ENCODE measurements at regions not wholly inside any gene's neighbourhood (a gene's known extent, or its start where the extent isn't known, plus 50 kb on each side); places are given as distances from the start of the nearest gene placed in this dataset.

DNA sequence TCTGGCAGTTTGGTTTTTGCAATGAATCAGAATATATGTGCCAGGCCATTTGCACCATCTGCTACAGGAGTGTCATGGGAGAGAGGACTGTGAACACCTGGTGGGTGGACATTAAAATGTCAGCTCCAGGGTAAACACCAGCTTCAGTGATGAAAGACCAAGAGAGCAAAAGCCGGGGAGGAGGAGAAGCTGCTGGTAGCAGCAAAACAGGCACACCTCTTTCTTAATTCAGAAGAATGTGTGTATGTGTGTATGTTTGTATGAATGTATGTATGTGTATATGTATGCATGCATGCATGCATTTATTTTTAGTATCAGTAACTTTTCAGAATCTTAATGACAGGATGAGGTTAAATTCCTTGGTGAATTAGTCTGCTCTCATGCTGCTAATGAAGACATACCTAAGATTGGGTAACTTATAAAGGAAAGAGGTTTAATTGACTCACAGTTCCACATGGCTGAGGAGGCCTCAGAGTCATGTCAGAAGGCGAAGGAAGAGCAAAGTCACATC lies 357.4 kb upstream of the PRICKLE1 start:
- H3K4me3 Mint-ChIP-seq: no peak overlapping the region

DNA sequence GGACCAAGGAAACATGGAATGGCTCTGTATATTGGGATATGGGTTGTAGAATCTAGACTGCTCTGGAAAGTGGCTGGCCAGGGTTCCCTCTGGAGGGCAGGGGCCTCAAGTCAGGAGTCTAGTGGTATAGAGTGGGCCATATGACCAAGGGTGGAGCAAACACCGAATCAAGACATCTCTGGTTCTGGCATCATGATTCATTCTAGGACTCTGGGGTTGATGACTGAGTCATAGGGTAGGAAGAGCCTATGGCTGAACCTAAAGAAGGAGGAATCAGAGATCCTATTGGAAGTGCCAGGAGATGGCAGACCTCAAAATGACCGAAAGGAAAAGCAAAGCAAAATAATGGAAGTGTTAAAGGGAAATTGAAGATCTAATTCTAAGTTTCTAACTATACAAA lies 356.4 kb upstream of the PRICKLE1 start:
- Mint-ChIP-seq H3K27me3 (no peaks in the 10 kb centered on the region), H3K9me3 (peaks cover 9 to 32% (median 23%) of the 10 kb centered on the region in 8 donors), H3K36me3 (no peaks in the 10 kb centered on the region), H3K27ac (no peak overlapping the region), H3K4me3 (no peak overlapping the region), H3K4me1 (no peaks in the 10 kb centered on the region)
- Histone ChIP-seq H3K36me3 (ENCODE audit: insufficient read depth, low read length) (no peaks in the 10 kb centered on the region), H3K27me3 (ENCODE audit: insufficient read depth, low read length) (no peaks in the 10 kb centered on the region), H3K4me1 (ENCODE audit: insufficient read depth, low read length) (no peaks in the 10 kb centered on the region), H3K27ac (ENCODE audit: low read depth, low read length) (no peak overlapping the region), H3K4me3 (ENCODE audit: low read length in 2 of 2) (no peak overlapping the region), H3K9me3 (ENCODE audit: control insufficient read depth in 1 of 2, low read length in 2 of 2) (no peaks in the 10 kb centered on the region)
- DNase-seq: no peak
- POLR2A ChIA-PET (ENCODE audit: partially characterized antibody): no interaction called here
- intact Hi-C loops (cut with micrococcal nuclease): no loop called here
- CTCF ChIA-PET (ENCODE audit: partially characterized antibody): interaction anchor here (0.7 kb wide), 1 partner anchor 1596 kb away, joined by 3 read pairs; no protein-coding TSS in a partner anchor

More for the DNA sequence above, 357.4 kb upstream of the PRICKLE1 start:
- ChIA-PET CTCF (ENCODE audit: partially characterized antibody) (interaction anchor here (0.7 kb wide), 1 partner anchor 1597 kb away, joined by 3 read pairs; no protein-coding TSS in a partner anchor), POLR2A (ENCODE audit: partially characterized antibody) (no interaction called here)
- no peaks in the 10 kb centered on the region for H3K36me3 ChIP-seq (ENCODE audit: insufficient read depth, low read length)
- H3K27ac ChIP-seq (ENCODE audit: low read depth, low read length): no peak overlapping the region
- no peak for DNase-seq
- H3K27ac Mint-ChIP-seq: no peak overlapping the region
- H3K4me1 ChIP-seq (ENCODE audit: insufficient read depth, low read length): no peaks in the 10 kb centered on the region
- intact Hi-C loops (cut with micrococcal nuclease): no loop called here
- H3K36me3 Mint-ChIP-seq: no peaks in the 10 kb centered on the region
- H3K9me3 ChIP-seq (ENCODE audit: control insufficient read depth in 1 of 2, low read length in 2 of 2): no peaks in the 10 kb centered on the region
- H3K27me3 ChIP-seq (ENCODE audit: insufficient read depth, low read length): no peaks in the 10 kb centered on the region
- H3K4me3 ChIP-seq (ENCODE audit: low read length in 2 of 2): no peak overlapping the region
- H3K4me1 Mint-ChIP-seq: no peaks in the 10 kb centered on the region
- peaks cover 6 to 27% (median 15%) of the 10 kb centered on the region in 8 donors for H3K9me3 Mint-ChIP-seq
- no peaks in the 10 kb centered on the region for H3K27me3 Mint-ChIP-seq

DNA sequence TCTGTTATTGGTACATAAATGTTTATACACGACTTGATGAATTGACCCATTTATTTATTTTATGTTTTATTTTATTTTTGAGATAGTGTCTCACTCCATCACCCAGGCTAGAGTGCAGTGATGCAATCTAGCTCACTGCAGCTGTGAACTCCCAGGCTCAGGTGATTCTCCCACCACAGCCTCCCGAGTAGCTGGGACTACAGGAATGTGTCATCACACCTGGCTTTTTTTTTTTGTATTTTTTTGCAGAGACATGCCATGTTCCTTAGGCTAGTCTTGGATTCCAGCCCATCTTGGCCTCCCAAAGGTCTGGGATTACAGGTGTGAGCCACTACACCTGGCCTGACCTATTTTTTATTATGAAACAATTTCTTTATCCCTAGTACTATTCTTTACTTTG lies 355.0 kb upstream of the PRICKLE1 start:
- Mint-ChIP-seq H3K4me3 (no peak overlapping the region), H3K27ac (no peak overlapping the region)
- intact Hi-C loops (cut with micrococcal nuclease): no loop called here

DNA sequence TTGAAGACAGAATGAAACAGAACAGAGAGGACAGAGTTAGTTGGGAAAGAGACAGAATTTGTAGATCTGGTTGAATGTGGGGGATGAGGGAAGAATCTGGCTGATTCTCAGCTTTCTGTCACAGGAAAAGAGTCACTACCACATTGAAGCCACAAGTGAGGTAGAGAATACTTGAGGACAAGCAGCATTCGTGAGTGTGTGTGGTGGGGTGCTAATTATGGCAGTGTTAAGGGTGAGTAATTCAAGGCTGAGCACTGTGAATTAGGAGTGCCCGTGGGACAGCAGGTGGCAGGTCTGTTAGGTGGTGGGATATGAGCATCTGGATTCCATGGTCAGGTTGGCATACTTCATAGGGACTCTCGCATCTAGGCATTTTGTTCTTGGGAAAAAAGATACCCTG lies 347.4 kb upstream of the PRICKLE1 start:
- H3K4me1 Mint-ChIP-seq: no peaks in the 10 kb centered on the region

More for the DNA sequence above, 355.0 kb upstream of the PRICKLE1 start:
- POLR2A ChIA-PET (ENCODE audit: partially characterized antibody): no interaction called here
- H3K4me1 ChIP-seq (ENCODE audit: insufficient read depth, low read length): no peaks in the 10 kb centered on the region
- no peaks in the 10 kb centered on the region for H3K27me3 ChIP-seq (ENCODE audit: insufficient read depth, low read length)
- Mint-ChIP-seq H3K4me1 (no peaks in the 10 kb centered on the region), H3K27me3 (no peaks in the 10 kb centered on the region), H3K36me3 (no peaks in the 10 kb centered on the region), H3K9me3 (peaks cover 9 to 39% (median 27%) of the 10 kb centered on the region in 8 donors)
- CTCF ChIA-PET (ENCODE audit: partially characterized antibody): no interaction called here
- no peak for DNase-seq
- H3K27ac ChIP-seq (ENCODE audit: low read depth, low read length): no peak overlapping the region
- H3K4me3 ChIP-seq (ENCODE audit: low read length in 2 of 2): no peak overlapping the region
- H3K9me3 ChIP-seq (ENCODE audit: control insufficient read depth in 1 of 2, low read length in 2 of 2): no peaks in the 10 kb centered on the region
- H3K36me3 ChIP-seq (ENCODE audit: insufficient read depth, low read length): no peaks in the 10 kb centered on the region

DNA sequence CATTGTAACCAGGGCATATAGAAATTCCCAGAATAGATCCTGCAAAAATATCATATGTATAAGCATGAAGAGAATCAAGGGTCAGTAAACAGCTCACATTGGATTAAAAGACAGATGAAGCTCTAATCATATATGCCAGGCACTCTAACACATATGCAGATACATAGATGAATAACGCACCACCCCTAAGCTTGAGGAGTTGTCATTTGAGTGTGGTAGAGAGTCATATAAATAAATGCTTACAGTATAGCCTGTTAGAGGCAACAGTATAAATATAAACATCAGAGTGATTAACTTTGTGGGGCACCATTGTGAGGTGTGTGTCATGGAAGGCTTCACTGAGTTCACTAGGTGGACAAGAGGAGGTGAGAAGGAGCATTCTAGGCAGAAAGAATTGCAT lies 346.7 kb upstream of the PRICKLE1 start:
- no peak overlapping the region for H3K27ac Mint-ChIP-seq
- intact Hi-C loops (cut with micrococcal nuclease): no loop called here
- Histone ChIP-seq H3K36me3 (ENCODE audit: insufficient read depth, low read length) (no peaks in the 10 kb centered on the region), H3K9me3 (ENCODE audit: control insufficient read depth in 1 of 2, low read length in 2 of 2) (no peaks in the 10 kb centered on the region), H3K4me3 (ENCODE audit: low read length in 2 of 2) (no peak overlapping the region), H3K4me1 (ENCODE audit: insufficient read depth, low read length) (no peaks in the 10 kb centered on the region), H3K27ac (ENCODE audit: low read depth, low read length) (no peak overlapping the region), H3K27me3 (ENCODE audit: insufficient read depth, low read length) (no peaks in the 10 kb centered on the region)
- H3K36me3 Mint-ChIP-seq: no peaks in the 10 kb centered on the region
- DNase-seq: no peak
- ChIA-PET POLR2A (ENCODE audit: partially characterized antibody) (no interaction called here), CTCF (ENCODE audit: partially characterized antibody) (no interaction called here)
- H3K27me3 Mint-ChIP-seq: no peaks in the 10 kb centered on the region
- no peaks in the 10 kb centered on the region for H3K4me1 Mint-ChIP-seq
- H3K4me3 Mint-ChIP-seq: no peak overlapping the region
- peaks cover 0 to 29% (median 8%) of the 10 kb centered on the region in 8 donors for H3K9me3 Mint-ChIP-seq

More for the DNA sequence above, 347.4 kb upstream of the PRICKLE1 start:
- no peaks in the 10 kb centered on the region for H3K36me3 Mint-ChIP-seq
- no peaks in the 10 kb centered on the region for H3K27me3 Mint-ChIP-seq
- H3K4me1 ChIP-seq (ENCODE audit: insufficient read depth, low read length): no peaks in the 10 kb centered on the region
- no peak overlapping the region for H3K27ac ChIP-seq (ENCODE audit: low read depth, low read length)
- H3K4me3 ChIP-seq (ENCODE audit: low read length in 2 of 2): no peak overlapping the region
- no peaks in the 10 kb centered on the region for H3K27me3 ChIP-seq (ENCODE audit: insufficient read depth, low read length)
- intact Hi-C loops (cut with micrococcal nuclease): no loop called here
- no peak overlapping the region for H3K4me3 Mint-ChIP-seq
- no peak for DNase-seq
- no peaks in the 10 kb centered on the region for H3K36me3 ChIP-seq (ENCODE audit: insufficient read depth, low read length)
- peaks cover 5 to 33% (median 13%) of the 10 kb centered on the region in 8 donors for H3K9me3 Mint-ChIP-seq
- no peaks in the 10 kb centered on the region for H3K9me3 ChIP-seq (ENCODE audit: control insufficient read depth in 1 of 2, low read length in 2 of 2)
- no peak overlapping the region for H3K27ac Mint-ChIP-seq
- ChIA-PET POLR2A (ENCODE audit: partially characterized antibody) (no interaction called here), CTCF (ENCODE audit: partially characterized antibody) (no interaction called here)

DNA sequence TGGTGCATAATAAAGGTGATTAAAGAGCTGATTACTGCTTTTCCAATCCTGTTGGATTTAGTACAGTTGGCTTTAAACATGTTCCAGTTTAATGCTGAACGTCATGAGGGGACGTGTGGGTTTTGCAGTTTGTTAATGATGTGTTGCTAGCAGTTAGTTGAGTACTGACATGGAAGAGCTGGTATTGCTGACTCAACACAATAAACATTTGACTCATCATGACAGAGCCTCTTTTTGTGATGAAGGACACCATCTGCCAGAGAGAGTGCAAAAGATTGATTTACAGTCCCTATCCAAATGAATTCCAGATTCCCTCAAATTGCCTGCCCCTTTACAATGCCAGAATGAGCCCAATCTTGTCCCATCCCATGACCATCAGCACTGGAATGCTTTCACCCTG lies 346.2 kb upstream of the PRICKLE1 start:
- H3K36me3 Mint-ChIP-seq: no peaks in the 10 kb centered on the region
- H3K4me3 ChIP-seq (ENCODE audit: low read length in 2 of 2): no peak overlapping the region
- intact Hi-C loops (cut with micrococcal nuclease): no loop called here
- H3K4me3 Mint-ChIP-seq: no peak overlapping the region
- no peak overlapping the region for H3K27ac ChIP-seq (ENCODE audit: low read depth, low read length)
- no peaks in the 10 kb centered on the region for H3K4me1 ChIP-seq (ENCODE audit: insufficient read depth, low read length)
- no peaks in the 10 kb centered on the region for H3K9me3 ChIP-seq (ENCODE audit: control insufficient read depth in 1 of 2, low read length in 2 of 2)
- ChIA-PET POLR2A (ENCODE audit: partially characterized antibody) (no interaction called here), CTCF (ENCODE audit: partially characterized antibody) (no interaction called here)
- peaks cover 0 to 24% (median 7%) of the 10 kb centered on the region in 8 donors for H3K9me3 Mint-ChIP-seq
- H3K27me3 Mint-ChIP-seq: no peaks in the 10 kb centered on the region
- no peak for DNase-seq
- H3K27me3 ChIP-seq (ENCODE audit: insufficient read depth, low read length): no peaks in the 10 kb centered on the region
- no peak overlapping the region for H3K27ac Mint-ChIP-seq
- no peaks in the 10 kb centered on the region for H3K36me3 ChIP-seq (ENCODE audit: insufficient read depth, low read length)
- H3K4me1 Mint-ChIP-seq: no peaks in the 10 kb centered on the region

DNA sequence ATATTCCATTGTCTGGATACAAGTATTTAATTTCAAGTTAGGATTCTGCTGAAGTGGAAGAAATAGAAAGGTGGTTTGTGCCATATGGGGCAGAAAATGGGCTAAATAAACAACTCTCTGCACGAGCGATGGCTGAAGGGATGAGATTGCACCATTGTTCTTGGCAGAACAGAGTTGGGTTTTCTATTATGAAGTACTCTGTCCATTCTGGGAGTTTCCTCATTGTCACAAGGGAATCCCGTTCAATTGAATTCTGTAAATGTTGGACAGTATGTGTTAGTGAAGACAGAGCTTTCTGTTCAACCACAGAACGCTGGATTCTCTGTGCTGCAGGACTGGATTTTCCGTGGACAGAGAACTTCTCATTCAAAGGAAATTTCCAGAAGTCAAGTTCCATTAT lies 345.5 kb upstream of the PRICKLE1 start:
- CTCF ChIA-PET (ENCODE audit: partially characterized antibody): no interaction called here

More for the DNA sequence above, 345.5 kb upstream of the PRICKLE1 start:
- Mint-ChIP-seq H3K4me1 (no peaks in the 10 kb centered on the region), H3K27me3 (no peaks in the 10 kb centered on the region), H3K9me3 (peaks cover 0 to 18% (median 4%) of the 10 kb centered on the region in 8 donors), H3K36me3 (no peaks in the 10 kb centered on the region), H3K27ac (no peak overlapping the region), H3K4me3 (no peak overlapping the region)
- H3K4me3 ChIP-seq (ENCODE audit: low read length in 2 of 2): no peak overlapping the region
- intact Hi-C loops (cut with micrococcal nuclease): no loop called here
- H3K27me3 ChIP-seq (ENCODE audit: insufficient read depth, low read length): no peaks in the 10 kb centered on the region
- H3K9me3 ChIP-seq (ENCODE audit: control insufficient read depth in 1 of 2, low read length in 2 of 2): no peaks in the 10 kb centered on the region
- H3K36me3 ChIP-seq (ENCODE audit: insufficient read depth, low read length): no peaks in the 10 kb centered on the region
- no peak for DNase-seq
- POLR2A ChIA-PET (ENCODE audit: partially characterized antibody): no interaction called here
- no peaks in the 10 kb centered on the region for H3K4me1 ChIP-seq (ENCODE audit: insufficient read depth, low read length)
- H3K27ac ChIP-seq (ENCODE audit: low read depth, low read length): no peak overlapping the region

All from CD4-positive, alpha-beta memory T cell (primary cell).